ENCODE measurements at regions not wholly inside any gene's neighbourhood (a gene's known extent, or its start where the extent isn't known, plus 50 kb on each side); places are given as distances from the start of the nearest gene placed in this dataset.

DNA sequence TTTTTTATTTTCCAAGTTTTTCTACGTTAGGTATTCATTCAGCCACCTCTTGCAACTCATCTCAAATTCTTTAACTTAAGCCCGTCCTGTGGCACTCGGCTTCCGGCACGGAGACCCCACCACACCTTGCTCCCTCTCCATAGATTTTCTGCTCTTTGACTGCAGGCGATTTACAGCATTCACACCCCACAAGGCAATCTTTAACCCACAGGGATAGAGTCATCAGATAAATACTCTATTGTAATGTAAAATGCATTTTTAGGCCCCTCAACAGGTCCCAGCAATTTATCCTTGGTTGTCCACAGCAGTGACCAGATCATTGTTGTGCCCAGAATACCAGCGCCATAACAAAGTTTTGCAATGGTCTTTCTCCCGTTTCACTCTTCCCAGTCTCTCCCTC is 132.3 kb upstream of the EPHA4 start:
- DNase-seq, result no peak

- DNase-seq, result no peak
These were observed 121.3 kb upstream of the EPHA4 start for GRCh38 chr2:221693365-221693764.

GRCh38 chr2:221691571-221691970 is 119.5 kb upstream of the EPHA4 start:
- no peak for DNase-seq

- no peak for DNase-seq
These were observed 117.0 kb upstream of the EPHA4 start for GRCh38 chr2:221689140-221689539.

DNA sequence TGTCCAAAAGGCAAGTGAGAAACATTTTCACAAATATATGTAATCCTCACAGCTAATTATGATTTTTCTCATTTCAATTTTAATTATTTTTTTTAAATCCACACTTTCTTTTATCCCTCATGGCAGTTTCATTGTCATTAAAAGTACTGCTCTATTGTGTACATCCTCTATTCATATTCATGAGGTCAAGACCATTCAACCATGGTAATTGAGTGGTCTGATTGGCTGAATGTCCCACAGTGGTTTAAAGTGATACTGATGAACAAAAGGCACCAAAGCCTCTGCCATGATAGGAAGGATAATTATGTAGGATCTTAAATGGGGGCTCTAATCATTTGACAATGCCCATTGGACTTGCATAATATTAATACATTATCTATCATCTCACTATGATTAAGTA is 108.4 kb upstream of the EPHA4 start:
- DNase-seq, result no peak

GRCh38 chr2:221677688-221678087 is 105.6 kb upstream of the EPHA4 start:
- DNase-seq, result no peak

GRCh38 chr2:221676566-221677172 is 104.6 kb upstream of the EPHA4 start:
- no peak for DNase-seq

GRCh38 chr2:221675201-221675908 is 103.3 kb upstream of the EPHA4 start:
- DNase-seq, result no peak

DNA sequence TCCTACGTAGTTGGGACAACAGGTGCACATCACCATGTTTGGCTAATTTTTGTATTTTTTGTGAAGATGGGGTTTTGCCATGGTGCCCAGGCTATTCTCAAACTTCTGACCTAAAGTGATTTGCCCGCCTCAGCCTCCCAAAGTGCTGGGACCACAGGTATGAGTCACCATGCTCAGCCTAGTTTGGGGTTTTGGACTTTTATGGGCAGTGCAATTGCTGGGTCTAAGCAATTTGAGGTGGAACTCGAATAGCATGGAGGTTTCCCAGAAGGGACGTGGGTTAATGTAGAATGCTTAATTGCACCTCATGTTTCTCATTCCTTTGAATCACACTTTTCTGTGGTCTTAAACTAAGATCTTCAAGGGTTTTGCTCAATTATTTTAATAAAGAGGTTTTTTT is 102.3 kb upstream of the EPHA4 start:
- no peak for DNase-seq

GRCh38 chr2:221673248-221673647 is 101.1 kb upstream of the EPHA4 start:
- no peak for DNase-seq

- no peak for DNase-seq
These were observed 99.4 kb upstream of the EPHA4 start for GRCh38 chr2:221671515-221671914.

- no peak for DNase-seq
These were observed 90.7 kb upstream of the EPHA4 start for GRCh38 chr2:221662689-221663391.

DNA sequence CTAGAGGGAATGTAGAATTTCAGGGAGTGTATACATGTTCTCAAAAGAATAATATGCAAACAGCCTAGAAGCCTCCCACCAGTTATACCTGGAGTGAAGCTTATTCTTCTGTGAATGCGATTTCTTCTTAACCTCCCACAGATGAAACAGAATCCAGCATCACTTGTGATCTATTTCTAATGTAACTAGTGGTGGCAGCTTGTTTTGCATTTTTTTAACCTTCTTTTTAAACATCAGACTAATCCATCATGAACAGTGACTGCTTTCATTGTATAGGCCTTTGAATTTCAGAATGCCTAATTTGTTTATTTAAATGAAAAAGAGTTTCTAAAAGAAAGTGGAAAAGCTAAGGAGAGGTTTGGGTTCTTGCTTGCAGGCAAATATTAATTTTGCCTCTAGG is 85.7 kb upstream of the EPHA4 start:
- no peak for DNase-seq

GRCh38 chr2:221655300-221655699 is 83.2 kb upstream of the EPHA4 start:
- DNase-seq, result no peak

GRCh38 chr2:221653182-221653581 is 81.1 kb upstream of the EPHA4 start:
- DNase-seq, result no peak

DNA sequence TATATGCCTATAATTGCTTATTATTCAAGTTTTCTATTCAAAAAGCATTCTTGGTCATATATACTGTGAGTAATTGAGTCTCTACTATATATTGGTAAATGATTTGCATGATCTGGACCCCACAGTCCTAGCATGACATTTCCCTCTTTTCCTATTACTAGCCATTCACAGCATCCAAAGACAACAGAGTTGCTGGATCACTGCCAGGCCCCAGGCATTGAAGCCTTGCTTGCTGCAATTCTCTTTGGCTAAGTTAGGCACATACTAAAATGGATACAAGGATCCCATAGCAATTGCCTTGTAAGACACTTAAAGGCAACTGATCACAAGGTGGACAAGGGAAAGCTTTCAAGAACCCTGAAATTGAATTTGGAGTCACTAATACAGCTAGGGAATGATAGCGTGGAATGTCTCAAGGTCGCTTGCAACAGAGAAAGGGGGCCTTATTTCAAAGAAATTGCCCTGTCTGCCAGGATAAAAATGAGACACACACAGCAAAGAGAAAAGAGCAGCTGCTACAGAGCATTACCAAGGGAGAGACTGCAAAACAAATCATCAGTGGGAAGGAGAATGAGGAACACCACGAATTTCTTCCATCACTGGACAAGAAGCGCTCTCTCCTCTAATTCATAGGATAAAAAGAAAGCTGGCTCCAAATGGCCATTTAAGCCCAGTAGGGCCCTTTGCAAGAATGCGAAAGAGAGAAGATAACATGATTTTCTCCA is 77.1 kb upstream of the EPHA4 start:
- DNase-seq, result peak in 2 of 3 donors; percentile 20 to 29

DNA sequence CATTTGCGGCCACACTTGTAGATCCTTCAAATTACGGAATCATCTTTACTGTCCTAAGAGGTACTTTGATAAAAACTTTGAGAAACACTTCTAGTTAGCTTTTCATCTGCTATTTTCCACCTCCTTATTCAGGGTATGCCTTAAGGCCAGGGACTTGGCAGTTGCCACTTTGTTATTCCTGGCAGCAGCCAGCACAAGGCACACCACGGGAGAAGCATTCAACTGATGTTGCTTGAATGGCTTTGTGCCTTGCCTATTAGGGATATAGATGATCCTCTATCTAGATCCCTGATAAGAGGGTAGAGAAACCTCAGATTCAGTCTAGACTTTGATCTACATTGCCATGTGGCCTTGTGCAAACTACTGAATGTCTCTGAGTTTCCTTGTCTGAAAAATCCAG is 70.3 kb upstream of the EPHA4 start:
- no peak for DNase-seq

DNA sequence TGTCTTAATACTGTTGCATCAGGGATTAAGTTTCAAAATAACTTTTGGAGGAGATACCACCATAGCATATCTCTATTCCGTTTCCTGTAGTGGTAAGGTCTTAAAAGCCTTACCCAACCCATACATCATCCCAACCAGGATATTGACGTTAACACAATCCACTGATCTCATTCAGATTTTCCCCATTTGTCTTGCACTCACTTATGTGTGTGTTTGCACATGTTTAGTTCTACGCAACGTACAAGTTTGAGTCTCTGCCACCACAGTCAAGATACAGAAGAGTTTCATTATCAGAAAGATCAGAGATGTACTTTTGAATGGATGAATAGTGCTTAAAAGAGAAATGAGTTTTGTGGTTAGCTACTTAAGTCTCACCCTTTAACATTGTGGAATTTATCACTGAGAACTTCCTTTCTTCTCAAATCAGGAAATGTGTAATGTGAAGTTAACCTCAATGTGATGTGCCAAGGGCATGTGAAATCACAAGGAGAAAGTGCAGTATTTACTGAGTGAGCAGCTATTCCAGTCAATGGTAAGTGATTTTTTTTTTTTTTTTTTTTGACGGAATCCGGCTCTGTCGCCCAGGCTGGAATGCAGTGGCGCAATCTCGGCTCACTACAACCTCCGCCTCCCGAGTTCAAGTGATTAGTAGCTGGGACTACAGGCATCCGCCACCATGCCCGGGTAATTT is 69.2 kb upstream of the EPHA4 start:
- DNase-seq, result no peak

GRCh38 chr2:221640686-221641085 is 68.6 kb upstream of the EPHA4 start:
- no peak for DNase-seq

DNA sequence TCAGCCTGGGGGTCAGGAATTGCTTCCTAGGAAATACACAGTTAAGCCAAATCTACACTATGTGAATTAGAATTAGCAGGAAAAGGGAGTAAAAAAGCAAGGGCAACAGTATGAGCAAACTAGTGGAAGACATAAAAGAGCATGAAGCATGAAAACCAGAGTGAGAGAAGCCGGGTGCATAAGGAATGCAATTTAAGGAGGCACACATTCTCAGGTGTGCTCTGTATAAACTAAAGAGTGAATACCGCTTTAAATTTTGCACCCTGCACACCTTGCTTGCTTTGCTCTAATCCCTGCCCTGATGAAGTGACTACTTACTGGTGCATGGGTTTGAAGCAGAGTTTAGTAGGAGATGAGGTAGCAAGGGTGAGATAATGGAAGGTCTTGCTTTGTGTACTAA is 65.7 kb upstream of the EPHA4 start:
- DNase-seq, result no peak

GRCh38 chr2:221635949-221636348 is 63.8 kb upstream of the EPHA4 start:
- no peak for DNase-seq

GRCh38 chr2:221629468-221629867 is 57.4 kb upstream of the EPHA4 start:
- DNase-seq, result peak in 1 of 3 donors; percentile 57
